GM12891 (cell line): ENCODE measurements at regions not wholly inside any gene's neighbourhood (a gene's known extent, or its start where the extent isn't known, plus 50 kb on each side); places are given as distances from the start of the nearest gene placed in this dataset.

ENCODE experiments used
- PAX5 ChIP-seq: IDR thresholded peaks from 2 replicates; pipeline ENCODE4 v1.6.1; 2011; ENCODE audit warnings: low read length, moderate library complexity, mild to moderate bottlenecking; ENCODE audit not compliant: insufficient read depth, severe bottlenecking
- POLR2A ChIP-seq: IDR thresholded peaks from 2 replicates; pipeline ENCODE4 v1.6.1; 2011; ENCODE audit warnings: low read depth, low read length, control low read depth
- POLR2AphosphoS5 ChIP-seq: IDR thresholded peaks from 2 replicates; pipeline ENCODE4 v1.6.1; 2011; ENCODE audit warnings: low read depth, low read length, control low read depth
- SPI1 ChIP-seq: IDR thresholded peaks from 2 replicates; pipeline ENCODE4 v1.6.1; 2011; ENCODE audit warnings: low read depth, low read length, control low read depth
- TAF1 ChIP-seq: IDR thresholded peaks from 2 replicates; pipeline ENCODE4 v1.6.1; 2011; ENCODE audit warnings: low read depth, low read length, control low read depth

- TF ChIP-seq POLR2AphosphoS5 (no peak), POLR2A (no peak), TAF1 (no peak), PAX5 (no peak), SPI1 (0 out of 2 replicates have a peak, but pooled peaks have one; percentile 2)
These were observed 56.2 kb upstream of the NPY start for GRCh38 chr7:24227603-24228359.
